ENCODE measurements at regions not wholly inside any gene's neighbourhood (a gene's known extent, or its start where the extent isn't known, plus 50 kb on each side); places are given as distances from the start of the nearest gene placed in this dataset.
A peak's percentile ranks its signal among the peaks of the same experiment; 100 is the strongest.
"Not testable (repeated sequence)": the region's sequence is repeated elsewhere in the genome, so short reads cannot be mapped to it uniquely, and the experiment has no call there.

DNA sequence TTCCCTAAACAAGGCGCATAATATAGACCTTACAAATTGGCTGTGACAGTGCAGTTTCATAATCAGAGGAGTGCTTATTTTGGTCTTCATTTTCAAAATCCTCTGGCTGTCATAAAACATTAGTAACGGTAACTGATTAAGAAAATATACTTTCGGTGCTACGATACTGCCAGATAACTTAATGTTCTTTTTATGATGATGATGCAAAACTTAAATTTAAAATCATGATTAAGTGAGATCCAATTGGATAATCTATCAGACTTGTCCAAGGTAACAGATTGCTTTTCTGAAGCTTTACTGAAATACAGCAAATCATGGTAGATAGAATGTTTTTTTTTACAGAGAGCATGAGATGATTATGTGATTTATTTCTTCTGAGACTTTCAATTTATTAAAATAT lies 364.2 kb upstream of the CNTN3 start:
- DNase-seq, result no peak

DNA sequence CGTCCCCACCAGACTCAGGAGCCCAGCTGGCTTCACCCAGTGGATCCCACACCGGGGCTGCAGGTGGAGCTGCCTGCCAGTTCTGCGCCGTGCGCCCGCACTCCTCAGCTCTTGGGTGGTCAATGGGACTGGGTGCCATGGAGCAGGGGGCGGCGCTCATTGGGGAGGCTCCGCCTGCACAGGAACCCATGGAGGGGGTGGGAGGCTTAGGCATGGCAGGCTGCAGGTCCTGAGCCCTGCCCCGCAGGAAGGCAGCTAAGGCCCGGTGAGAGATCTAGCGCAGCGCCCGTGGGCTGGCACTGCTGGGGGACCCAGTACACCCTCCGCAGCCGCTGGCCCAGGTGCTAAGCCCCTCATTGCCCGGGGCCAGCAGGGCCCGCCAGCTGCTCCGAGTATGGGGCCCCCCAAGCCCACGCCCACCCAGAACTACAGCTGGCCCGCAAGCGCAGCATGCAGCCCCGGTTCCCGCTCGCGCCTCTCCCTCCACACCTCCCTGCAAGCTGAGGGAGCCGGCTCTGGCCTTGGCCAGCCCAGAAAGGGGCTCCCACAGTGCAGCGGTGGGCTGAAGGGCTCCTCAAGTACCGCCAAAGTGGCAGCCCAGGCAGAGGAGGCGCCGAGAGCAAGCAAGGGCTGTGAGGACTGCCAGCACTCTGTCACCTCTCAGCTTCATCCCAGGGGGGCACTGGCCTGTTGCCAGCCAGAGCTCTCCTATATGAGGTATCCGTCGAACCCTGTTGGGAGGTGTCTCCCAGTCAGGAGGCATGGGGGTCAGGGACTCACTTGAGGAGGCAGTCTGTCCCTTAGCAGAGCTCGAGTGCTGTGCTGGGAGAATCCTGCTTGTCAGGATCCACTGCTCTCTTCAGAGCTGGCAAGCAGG lies 370.8 kb upstream of the CNTN3 start:
- DNase-seq, result not testable (repeated sequence)

DNA sequence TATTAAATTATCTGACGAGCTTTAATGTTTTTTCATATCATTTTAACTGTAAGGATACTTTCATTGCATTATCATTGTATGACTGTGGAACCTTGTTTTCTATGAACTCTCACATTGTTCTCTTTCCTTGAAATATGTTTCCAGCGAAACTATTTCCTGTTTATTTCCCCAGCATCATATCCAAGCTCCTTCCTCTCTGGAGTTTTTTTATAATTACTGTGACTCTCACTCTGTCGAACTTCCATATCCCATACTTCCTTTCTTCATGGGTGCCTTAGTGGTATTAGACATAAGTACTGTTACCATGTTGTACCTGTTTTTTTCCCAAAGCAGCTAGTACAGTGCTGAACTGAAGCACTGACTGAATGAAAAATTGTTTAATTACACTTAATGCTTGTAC lies 373.6 kb upstream of the CNTN3 start:
- no peak for DNase-seq

DNA sequence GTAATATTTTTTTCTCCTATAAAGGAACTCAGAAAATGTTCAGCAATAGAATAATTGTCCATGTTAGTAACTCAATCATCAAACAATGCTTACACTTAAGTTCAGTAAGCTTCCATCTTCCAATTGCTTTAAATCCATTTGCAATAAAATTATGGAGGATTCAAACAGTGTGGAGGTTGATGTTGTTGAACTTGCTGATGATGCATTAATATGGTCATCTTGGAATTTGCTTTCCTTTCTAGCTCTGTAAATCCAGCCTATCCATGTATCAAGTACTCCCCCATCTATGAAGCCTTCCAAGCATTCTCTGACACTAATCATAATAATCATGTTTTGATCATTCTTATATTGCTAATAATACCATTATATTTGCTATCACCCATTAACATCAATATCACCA lies 378.4 kb upstream of the CNTN3 start:
- DNase-seq, result no peak

DNA sequence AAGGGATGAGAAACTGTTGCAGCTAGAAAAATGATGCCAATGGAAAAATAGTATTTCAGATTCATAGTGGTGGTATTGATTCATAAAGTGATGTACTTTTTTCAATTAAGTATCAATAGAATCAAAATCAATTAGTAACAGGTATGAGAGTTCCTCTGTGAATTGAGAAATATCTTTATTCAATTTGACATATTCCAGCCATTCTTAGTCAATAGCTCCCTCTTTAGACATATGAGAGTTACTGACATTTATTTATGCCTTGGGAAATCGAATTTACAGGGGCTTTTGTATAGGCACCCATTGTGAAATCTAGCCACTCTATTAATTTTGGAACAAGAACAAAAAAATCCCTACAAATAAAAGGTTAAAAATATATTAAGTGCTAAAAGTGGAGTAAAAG lies 386.9 kb upstream of the CNTN3 start:
- DNase-seq, result no peak

DNA sequence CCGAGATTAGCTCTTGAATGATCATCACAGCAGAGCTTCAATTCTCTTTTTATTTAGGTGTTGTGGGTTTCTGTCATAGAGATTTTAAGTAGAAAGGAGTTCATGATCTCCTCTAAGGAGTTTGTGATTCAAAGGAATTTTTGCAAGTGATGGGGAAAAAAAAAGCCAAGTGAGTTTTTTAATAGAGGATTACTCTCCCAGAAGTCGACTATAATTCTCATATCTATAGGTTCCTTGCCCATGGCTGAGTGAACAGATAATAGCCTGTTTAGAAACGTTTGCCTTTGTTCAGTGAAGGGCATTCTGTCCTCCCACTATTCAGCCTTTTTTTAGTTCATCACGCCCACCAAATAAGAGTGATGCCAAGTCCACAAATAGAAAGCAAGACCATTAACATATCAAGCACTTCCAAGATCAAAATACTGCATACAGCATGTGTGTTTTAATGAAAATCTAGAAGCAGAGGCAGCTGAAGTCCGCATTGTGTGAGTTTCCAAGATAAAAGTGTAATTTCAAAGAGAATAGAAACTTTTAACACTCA lies 398.4 kb upstream of the CNTN3 start:
- DNase-seq, result no peak

DNA sequence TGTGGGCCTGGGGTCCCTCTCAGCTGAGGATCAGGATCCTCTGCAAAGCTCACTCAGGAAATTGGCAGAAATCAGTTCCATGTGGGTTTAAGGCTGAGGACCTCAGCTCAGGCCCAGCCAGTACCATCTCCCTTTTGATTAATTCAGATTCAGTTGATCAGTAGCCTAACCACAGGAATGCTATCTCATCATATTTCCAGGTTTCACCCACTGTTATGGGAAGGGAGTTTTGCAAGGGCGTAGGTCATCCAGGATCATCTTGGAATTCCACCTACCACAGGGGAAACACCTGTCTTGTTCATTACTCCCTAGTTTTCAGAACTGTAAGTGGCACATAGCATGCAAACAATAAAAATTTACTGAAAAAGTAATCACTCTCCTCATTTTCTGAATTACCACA lies 399.5 kb upstream of the CNTN3 start:
- DNase-seq, result no peak

DNA sequence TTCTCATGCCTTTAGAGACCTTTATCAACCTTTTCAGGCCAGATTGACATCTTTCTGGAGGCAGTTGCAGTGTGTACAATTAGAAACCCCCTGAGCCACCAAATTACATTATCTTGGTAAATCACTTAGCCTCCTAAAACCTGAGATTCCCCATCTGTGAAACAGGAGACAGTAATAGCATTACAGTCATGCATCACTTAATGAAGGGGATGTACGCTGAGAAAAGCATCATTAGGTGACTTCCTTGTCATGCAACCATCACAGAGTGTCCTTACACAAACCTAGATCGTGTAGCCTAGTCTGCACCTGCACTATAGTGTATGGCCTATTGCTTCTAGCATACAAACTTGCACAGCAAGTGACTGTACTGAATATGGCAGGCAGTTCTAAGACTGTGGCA lies 400.8 kb upstream of the CNTN3 start:
- no peak for DNase-seq

DNA sequence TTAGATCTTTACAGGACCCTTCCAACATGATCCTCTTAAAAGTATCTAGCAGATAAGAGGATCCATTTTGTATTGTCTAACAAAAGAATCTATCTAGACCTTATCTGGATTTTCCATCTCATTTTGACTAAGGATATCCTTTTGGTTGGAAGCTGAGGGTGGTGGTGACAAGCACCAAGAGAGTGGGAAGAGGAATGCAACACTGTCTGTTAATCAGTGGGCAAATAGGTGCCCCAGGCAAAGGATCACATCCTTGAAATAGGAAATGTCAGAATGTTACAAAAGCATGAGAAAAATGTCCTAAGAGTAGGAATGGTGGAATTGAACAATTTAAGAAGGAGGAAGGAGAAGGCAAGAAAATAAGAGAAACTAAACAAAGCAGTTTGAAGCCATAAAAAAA lies 420.7 kb upstream of the CNTN3 start:
- DNase-seq, result no peak

DNA sequence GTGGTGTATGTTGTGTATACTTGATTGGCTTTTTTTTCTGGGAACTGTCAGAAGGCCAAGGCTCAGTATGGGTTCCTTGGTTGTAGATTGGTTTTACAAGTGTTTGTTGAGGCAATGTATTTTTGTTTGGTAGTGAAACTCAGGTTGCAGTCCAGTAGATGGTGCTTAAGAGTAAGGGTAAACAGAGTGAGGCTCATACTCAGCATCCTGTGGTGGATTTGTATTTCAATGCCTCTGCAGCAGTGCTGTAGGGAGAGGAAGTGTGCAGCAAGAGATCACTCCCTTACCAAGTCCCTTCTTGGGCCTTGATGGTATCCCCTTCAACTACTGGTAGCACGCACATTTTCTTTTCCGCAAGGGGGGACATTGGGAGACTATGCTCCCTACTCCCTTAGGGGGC lies 428.5 kb upstream of the CNTN3 start:
- no peak for DNase-seq

DNA sequence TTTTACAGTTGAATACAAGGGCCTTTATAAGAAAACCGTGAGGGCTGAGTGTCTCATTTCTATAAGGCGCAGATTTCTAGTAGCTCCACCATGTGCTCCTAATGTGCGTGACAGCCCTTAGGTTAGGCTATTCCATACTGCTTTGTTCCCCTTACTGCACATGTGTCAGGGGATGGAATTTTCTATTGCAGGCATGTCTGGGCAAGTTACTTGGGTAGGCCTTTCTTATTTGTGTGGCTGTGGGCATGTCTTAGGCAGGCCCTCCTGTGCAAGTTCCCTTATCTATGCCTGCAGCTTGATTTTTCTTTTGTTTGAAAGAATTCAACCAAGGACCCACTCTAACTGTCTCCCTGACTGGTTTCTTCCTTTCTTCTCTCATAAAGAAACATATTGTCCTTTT lies 434.2 kb upstream of the CNTN3 start:
- DNase-seq, result no peak

DNA sequence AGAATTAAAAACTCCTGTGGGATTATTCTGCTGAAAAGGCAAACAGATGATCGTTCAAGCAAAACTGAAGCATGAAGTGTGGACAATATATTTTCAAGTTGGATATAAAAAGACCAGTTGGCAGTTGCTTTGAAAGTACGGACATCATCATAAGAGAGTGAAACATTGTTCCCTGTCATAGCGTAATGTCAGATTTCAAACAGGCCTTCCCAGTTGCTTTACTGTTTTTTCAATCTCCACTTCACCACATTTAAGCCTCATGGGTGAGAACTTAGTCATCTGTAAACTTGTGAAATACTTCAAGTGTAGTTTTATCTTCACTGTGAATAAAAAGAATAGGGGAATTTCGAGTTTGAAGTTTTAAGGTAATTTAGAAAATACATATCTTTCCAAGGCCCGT lies 435.1 kb upstream of the CNTN3 start:
- no peak for DNase-seq

DNA sequence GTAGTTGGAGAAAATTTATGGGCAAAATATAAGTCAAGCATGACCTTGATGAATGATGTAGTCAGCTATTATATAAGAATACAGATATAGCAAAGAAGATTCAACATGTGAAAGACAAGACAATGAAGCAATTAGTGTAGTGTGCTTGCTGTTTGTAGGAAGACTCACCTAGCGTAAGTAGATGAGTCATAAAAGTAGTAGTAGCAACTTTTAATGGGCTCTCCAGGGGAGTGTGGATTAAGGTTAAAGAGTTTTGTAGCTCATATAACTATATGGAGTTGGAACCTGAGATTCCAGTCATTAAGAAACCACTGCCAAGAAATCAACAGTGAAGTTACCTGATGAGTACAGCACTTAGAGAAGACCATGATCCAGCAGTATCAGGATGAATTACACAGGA lies 444.7 kb upstream of the CNTN3 start:
- DNase-seq, result no peak

DNA sequence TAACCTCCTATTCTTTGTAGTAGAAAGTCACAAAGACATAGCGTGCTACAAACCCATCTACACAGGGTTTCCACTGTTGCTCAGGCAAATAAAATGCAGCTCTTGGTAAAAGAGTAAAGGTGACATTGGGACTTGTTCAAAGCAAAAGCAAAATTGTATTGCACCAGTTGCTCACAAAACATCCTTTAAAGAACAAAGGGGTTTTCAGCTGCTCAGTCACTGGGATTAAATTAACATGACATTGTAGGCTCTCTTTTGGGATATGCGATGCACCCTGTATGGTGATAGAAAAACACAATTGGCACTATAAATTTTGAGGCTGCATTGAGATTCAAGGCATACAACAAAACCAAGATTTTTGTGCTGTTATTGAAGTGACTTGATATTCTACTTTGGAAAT lies 447.3 kb upstream of the CNTN3 start:
- no peak for DNase-seq

DNA sequence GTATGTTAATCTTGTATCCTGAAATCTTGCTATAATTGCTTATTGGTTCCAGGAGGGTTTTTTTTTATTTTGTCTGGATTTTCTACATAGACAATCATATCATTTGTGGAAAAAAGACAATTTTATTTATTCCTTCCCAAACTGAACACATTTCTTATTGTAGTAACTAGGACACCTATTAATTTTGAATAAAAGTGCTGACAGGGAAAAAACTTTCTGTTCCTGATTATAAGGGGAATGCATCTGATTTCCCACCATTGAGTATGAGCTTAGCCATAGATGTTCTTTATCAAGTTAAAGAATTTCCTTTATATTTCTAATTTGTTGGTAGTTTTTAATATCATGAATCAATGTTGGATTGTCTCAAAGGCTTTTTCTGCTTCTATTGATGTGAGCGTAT lies 460.7 kb upstream of the CNTN3 start:
- no peak for DNase-seq

DNA sequence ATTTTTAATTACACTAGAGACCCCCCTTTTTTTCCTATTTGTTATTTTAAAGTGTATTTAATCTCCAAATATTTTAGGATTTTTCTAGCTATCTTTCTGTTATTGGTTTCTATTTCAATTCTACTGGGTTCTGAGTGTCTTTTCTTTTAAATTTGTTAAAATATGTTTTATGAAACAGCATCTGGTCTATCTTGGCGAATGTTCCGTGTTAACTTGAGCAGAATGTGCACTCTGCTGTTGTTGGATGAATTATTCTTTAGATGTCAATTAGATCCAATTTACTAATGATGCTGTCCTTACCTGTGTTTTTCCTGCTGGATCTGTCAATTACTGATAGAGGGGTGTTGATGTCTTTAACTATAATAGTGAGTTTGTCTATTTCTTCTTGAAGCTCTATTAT lies 462.0 kb upstream of the CNTN3 start:
- DNase-seq, result no peak

DNA sequence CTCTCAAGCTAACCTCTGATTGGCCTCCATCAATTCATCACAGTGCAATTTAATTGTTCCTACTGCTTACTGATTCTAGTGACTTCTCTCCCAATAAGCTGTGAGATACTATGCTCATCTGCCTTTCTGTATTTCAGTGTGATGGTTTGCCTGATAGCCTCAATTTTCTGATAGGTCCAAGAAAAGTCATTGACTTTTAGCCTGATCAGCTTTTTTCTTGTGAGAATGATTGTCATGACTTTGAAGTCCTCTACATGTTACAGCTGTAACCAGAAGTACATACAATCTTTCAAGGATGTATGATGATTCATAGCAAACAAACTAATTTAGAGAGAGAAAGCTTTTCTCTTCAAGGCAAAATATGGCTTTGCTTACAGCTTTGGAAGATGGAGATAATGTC lies 463.8 kb upstream of the CNTN3 start:
- DNase-seq, result no peak

DNA sequence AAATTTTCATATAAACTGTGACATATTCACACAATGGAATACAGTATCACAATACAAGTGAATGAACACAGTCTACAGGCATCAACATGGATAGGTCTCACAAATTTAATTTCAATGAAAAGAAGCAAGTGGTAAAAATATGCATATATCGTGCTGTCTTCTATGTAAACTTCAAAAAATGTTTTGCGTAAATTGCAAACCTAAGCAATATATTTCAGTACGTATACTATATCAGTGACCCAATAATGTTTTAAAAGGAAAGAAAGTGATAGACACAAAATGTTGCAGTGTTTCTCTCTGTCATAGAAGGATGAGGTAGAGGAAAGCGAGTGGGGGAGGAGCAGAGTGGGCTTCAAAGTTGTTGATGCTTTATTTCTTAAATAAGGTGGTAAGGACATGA lies 468.4 kb upstream of the CNTN3 start:
- DNase-seq, result no peak

DNA sequence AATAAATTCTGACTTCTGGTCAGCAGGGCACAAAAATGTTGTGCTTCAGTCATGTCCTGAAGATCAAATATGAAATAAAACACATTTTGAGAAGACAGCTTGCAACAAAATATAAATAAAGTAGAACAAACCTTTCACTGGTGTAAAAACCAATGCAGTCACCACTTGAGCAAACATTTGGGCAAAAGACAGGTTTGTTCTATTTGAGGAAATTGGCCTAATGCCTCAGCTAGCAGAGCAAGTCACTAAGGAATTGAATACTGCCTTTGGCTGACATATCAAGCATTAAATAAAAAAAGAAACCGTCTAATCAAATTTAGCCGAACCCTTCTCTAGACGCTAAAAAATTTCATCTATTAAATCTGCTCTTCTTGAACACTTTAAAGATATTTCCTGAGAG lies 475.4 kb upstream of the CNTN3 start:
- DNase-seq, result no peak

DNA sequence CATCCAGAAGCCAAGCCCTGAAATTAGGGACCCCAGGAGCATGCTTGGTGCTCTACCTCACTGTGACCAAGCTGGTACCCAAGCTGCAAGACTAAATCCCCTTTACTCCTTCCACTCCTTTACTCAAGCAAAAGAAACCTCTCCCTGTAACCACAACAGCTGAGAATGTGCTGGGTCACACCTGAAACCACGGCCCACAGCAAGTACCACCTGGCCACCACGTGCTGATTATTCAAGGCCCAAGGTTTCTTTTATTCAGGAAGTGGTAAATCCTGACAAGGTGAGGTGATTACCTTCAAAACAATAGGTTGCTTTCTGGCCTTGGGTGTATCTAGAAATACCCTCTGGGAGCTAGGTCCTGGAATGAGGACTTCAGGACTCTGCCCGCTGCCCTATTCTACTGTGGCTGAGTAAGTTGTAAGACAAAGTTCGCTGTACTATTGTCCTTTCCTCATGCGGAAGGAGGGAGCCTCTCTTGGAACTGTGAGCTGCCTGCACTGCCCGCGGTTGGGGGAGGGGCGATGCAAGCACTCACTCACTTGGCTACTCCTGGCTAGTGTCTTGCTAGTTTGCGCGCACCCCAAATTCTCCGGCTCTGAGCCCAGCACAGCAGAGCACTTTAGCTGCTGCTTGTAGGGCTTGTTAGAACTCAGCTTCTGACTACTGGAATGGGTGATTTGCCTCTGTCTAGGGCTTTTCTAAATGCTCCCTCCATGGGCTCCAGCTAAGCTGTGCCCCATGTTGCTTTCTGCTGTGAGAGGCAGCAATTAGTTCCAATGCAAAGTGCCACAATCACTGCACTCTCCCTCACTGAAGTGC lies 487.1 kb upstream of the CNTN3 start:
- DNase-seq, result peak; percentile 10

DNA sequence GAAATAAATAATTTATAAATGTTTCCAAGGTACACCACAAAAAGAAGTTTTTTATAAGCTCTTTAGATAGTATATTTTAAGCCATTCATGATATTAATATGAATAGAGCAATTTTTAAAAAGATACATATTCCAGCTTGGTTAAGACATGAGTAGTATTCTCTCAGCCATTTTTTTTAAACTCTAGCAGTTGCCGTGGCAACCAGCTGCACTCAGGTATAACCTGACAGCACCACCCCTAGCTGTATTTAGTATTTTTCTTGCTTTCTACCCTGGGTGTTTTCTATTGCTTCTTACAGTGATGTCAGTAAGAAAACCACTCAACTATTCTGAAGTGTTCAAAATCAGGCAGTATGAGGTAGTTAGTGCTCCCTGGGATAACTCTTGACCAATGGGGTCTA lies 496.3 kb upstream of the CNTN3 start:
- DNase-seq, result no peak

DNA sequence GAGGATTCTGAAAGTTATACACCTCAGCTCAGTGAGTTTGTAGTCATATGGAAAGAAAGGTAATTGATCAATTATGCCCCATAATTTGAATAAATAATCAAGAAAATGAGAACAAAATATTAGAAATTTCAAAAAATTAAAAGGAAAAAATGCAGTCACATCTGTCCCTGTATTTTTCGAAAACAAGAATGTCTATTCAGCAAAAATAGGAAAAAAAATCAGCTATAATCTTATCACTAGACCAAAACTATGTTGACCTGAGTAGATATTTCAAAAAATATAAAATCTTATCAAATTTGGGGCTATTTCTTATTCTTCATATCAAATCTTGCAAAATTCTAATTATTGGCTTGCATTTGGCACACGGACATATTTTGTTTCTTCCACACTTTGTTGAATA lies 501.2 kb upstream of the CNTN3 start:
- no peak for DNase-seq

DNA sequence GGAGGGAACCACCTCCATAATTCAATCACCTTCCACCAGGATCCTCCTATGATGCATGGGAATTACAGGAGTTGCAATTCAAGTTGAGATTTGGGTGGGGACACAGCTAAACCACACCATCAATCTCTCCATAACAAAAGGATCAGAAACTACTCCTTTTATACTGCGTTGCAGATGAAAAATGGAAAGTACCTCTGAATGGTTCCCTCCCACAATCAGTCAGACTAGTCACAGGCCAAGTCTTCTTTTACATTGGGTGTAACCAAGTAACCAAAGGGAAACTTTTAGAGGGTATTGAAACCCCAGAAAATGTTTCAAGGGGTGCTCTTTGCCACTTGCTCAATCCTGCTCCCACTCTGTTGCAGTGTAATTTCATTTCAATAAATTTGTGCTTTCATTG lies 504.3 kb upstream of the CNTN3 start:
- no peak for DNase-seq

Data from renal pelvis (tissue), 1 donor.